GM21423 (cell line): ENCODE measurements at regions not wholly inside any gene's neighbourhood (a gene's known extent, or its start where the extent isn't known, plus 50 kb on each side); places are given as distances from the start of the nearest gene placed in this dataset.
"Not testable (repeated sequence)": the region's sequence is repeated elsewhere in the genome, so short reads cannot be mapped to it uniquely, and the experiment has no call there.

Experiments
- ATAC-seq: cut with Tn5 transposase; IDR thresholded peaks from one replicate; pipeline ENCODE4 v1.9.1; 2021; ENCODE audit warnings: mild to moderate bottlenecking, moderate library complexity; ENCODE audit not compliant: unreplicated experiment

GRCh38 chr10:36462194-36462593 lies 663.2 kb upstream of the ANKRD30A start:
- ATAC-seq, result no peak

DNA sequence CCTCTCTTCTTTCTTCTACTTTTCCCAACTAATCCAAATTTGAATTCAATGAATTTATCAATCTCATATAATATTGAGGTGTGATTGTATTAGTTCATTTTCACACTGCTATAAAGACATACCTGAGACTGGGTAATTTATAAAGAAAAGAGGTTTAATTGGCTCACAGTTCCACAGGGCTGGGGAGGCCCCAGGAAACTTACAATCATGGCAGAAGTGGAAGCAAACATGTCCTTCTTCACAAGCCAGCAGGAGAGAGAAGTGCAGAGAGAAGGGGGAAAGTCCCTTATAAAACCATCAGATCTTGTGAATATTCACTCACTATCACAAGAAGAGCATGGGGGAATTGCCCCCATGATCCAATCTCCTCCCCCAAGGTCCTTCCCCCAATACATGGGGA lies 667.0 kb upstream of the ANKRD30A start:
- not testable (repeated sequence) for ATAC-seq

DNA sequence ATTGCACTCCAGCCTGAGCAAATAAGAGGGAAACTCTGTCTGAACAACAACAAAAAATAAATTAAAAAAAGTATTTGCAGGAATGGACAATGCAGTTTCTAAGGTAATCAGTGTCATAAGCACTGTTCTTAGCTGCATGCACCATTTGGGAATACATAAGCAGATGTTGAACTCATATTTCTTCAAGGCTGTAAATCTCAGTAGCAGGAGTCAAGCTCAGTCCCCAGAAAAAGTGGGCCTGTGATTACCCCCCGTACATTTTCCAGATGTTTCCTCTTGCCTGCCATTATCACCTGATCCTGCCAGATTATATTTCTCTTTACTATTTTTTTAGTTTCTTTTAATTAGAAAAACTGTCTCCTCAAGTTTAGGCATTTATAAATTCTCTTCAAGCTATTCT lies 667.6 kb upstream of the ANKRD30A start:
- no peak for ATAC-seq

GRCh38 chr10:36455526-36456133 lies 669.8 kb upstream of the ANKRD30A start:
- ATAC-seq, result no peak

DNA sequence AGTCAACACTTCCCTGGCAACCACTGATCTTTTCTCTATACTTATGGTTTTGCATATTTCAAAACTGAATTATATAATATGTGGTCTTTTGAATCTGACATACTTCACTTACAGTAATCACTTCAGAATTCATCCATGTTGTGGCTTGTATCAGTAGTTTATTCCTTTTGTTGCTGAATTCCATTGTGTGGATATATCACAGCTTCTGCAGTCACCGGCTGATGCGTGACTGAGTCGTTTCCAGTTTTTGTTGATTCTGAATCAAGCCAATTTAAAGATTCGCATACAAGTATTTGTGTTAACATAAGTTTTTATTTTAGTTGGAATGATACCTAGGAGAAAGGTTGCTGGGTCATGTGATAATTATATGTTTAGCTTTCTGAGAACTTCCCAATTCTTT lies 672.5 kb upstream of the ANKRD30A start:
- no peak for ATAC-seq

GRCh38 chr10:36451391-36451970 lies 673.9 kb upstream of the ANKRD30A start:
- ATAC-seq, result no peak

DNA sequence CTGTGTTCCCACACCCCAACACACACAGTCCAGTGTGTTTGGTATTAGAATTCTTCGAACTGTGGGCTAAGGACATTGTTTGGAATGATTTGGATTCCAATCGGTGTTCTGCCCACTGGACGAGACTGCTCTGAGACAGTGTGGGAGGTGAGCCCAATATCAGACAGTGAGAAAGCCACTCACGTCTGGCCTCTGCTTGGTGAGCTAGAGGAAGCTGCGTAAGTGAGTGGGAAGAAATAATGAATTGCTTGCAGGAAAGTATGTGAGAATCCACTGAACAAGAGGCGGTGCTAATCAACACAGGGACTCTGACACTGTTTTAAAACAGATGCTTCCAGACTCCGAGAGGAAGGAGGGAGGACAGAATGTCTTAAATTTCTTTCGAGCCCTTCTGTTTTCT lies 675.0 kb upstream of the ANKRD30A start:
- no peak for ATAC-seq

GRCh38 chr10:36448760-36449691 lies 676.4 kb upstream of the ANKRD30A start:
- ATAC-seq, result no peak

DNA sequence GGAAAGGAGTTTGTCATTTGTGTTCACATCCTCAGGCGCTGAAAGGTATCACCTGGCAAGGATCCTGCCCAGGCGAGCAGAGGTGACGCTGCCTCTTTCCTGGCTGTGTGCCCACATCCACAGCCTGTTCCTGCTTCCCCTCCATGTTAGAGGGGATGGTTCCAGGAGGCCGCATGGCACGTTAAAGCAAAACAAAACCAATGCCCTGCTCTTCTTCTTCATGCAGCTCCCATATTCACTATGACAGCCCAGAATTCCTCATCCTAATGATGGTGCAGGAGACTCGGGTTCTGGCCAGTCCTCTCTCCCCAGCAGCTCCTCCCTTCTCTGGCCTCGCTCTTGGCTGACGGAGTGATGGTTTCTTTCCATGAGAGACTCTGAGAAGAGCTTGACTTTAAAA lies 678.5 kb upstream of the ANKRD30A start:
- no peak for ATAC-seq

DNA sequence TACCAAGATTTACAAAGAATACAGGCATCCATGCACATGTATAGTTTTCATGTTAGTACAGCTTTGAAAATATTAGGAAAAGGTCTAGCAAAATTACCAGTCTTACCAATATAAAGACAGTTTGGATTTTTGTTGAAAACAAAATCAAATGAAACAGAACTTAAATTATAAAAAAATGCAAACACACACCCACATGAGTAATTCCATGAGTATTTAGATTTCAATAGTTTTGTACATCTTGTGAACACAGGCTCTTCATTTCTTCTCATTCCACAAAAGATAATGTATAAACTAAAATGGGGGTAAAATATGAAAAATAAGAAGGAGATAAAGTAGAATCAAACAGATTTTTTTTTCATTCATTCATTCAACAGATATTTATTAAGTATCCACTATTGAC lies 682.2 kb upstream of the ANKRD30A start:
- ATAC-seq, result no peak

DNA sequence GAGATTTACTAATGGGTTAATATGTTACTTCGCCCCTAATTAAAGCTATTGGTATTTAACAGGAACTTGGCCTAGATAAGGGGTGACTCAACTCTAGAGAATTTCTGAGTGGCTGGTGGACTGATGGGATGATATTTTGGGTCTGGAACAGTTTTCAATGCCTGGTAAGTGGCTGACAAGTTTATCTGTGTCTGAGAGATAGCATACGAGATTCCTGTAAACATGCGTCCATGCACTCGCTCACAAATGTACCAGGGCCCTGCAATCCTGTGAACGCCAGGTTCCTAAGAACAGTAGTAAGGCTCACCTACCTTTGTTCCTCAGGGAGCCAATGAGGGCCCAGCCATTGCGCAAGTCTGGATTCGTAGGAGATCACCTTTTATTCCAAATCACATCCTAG lies 683.8 kb upstream of the ANKRD30A start:
- ATAC-seq, result no peak

DNA sequence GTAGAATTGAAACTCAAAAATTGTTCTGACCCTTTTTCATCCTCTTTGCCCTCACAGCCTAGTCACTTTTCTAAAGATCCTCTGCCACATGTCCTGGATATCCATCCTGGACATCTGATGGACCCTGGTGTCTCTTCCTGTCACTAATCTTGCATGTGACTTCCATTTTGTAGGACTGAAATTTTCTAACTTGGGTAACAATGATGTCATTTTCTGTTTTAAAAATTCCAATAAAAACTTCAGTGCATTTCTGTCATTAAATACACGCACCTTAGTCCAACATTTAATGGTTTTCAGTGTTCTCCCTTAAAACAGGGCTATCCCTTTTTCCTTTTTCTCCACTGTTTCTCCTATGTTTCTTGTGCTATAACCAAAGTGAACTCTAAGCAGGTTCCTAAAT lies 684.9 kb upstream of the ANKRD30A start:
- ATAC-seq, result no peak

- ATAC-seq, result no peak
Measured at GRCh38 chr10:36437367-36437766, 688.0 kb upstream of the ANKRD30A start.

- no peak for ATAC-seq
Measured at GRCh38 chr10:36428507-36428906, 696.9 kb upstream of the ANKRD30A start.

GRCh38 chr10:36425131-36425797 lies 700.1 kb upstream of the ANKRD30A start:
- ATAC-seq, result no peak

- ATAC-seq, result no peak
Measured at GRCh38 chr10:36424502-36424901, 700.9 kb upstream of the ANKRD30A start.

- no peak for ATAC-seq
Measured at GRCh38 chr10:36423821-36424248, 701.6 kb upstream of the ANKRD30A start.

- no peak for ATAC-seq
Measured at GRCh38 chr10:36421992-36422391, 703.4 kb upstream of the ANKRD30A start.

- no peak for ATAC-seq
Measured at GRCh38 chr10:36416513-36416912, 708.9 kb upstream of the ANKRD30A start.

GRCh38 chr10:36412942-36413341 lies 712.5 kb upstream of the ANKRD30A start:
- ATAC-seq, result no peak

GRCh38 chr10:36400238-36400637 lies 725.2 kb upstream of the ANKRD30A start:
- ATAC-seq, result not testable (repeated sequence)
